NCI-H748 (cell line): ENCODE measurements at regions not wholly inside any gene's neighbourhood (a gene's known extent, or its start where the extent isn't known, plus 50 kb on each side); places are given as distances from the start of the nearest gene placed in this dataset.

Experiments used
- DNase-seq: peaks from one replicate; lab custom pipeline; 2025; ENCODE audit not compliant: unreplicated experiment; lab: John Stamatoyannopoulos, UW

DNA sequence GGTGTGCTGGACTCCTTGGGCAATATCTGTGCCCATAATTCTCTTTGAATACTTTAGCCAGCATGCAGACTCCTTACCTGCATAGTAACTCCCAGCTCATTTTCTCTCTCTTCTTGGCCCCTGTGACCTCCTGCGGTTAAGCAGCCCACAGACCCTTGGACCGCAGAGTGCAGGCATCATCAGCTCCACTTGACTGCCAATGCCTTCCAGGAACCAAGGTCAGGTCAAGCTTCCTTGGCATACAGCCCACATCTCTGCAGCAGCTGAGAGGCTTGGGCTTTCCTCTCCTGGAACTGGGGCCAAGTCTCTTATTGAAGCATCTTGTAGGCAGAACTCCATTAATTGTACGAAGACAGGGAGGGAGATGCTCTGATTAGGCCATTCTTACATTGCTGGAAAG is 130.1 kb upstream of the PIEZO2 start:
- no peak for DNase-seq

DNA sequence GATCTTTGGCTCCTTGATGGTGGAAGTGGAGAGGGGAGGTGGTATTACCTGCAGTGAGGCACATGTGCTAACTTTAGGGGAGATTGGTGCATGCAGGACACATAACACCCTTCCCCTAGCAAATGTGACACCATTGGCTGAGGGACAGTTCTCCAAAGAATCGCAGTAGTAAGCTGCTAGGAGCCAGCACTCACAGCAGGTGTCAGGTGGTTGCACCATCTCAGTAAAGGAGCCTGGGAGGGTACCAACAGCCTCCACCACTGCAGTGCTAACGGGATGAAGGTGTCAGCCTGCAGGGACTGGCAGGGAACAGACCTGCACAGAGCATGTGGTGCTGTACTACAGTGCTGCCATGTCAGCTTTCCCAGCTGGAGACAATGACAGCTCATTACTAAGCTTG is 127.3 kb upstream of the PIEZO2 start:
- no peak for DNase-seq

DNA sequence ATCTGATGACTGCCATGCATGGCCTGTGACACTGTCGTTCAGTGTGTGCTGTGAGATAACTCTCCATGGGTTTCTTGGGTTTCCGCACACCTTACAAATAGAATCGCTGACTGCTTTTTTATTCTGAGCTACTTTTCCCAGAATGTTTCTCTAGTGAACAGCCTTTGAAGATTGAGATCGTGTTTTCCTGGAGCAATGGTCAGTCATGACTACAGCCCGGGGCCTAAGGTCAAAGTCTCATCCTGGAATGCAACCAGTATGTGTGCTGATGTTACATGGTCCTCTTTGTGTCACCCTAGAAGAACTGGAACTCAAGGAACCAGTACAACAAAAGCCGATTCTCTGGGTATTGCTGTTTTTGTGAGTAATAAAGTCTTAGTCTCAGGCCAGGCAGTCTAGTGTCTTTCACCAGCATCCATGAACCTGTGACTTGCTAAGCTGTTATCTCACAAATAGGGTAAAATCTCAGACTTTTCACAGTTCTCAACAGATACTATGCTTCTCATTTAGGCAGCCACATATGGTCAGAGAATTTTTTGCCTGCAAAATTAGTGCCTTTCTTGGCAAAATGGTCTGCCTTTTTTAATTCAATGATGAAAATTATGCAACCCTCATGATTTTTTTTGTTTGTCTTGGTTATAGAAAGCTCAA is 124.9 kb upstream of the PIEZO2 start:
- DNase-seq, result no peak

- no peak for DNase-seq
Observed at GRCh38 chr18:11272516-11272915, 123.1 kb upstream of the PIEZO2 start.

DNA sequence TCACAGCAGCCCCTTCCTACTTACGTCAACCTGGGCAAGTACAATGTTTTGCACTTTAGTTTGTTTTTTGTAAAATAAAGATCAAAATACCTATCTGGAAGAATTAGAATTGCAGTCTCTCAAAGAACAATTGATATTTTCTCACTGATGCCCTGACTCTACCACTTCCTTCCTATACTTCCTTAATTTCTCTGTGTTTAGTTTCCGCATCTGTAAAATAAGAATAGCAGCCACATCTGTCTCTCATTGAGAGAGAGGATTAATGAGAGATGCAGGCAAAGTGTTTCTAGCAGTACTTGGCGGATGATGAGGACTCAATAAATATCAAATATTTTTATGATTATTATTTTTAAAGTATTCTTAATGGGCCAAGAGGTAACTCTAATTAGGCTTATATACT is 122.6 kb upstream of the PIEZO2 start:
- no peak for DNase-seq

GRCh38 chr18:11269257-11269656 is 119.9 kb upstream of the PIEZO2 start:
- no peak for DNase-seq

GRCh38 chr18:11268741-11269233 is 119.4 kb upstream of the PIEZO2 start:
- DNase-seq, result no peak

DNA sequence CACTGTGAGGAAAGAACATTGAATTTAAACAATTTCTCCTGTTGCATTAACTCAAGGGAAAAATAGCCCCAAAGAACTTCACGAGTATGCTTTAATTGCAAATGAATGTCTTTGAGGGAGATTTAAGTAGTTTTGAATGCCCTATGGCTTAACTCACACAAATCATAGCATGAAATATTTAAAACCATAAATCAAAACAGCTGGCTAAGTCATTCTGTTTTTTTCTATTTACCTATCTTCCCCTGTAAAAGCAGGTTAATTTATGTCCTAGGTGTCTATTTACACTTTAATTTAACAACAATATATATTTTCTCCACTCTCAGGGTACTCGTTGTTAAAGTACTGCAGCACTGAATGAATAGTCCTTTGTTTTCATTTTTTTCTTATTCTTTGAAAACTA is 118.8 kb upstream of the PIEZO2 start:
- DNase-seq, result no peak

DNA sequence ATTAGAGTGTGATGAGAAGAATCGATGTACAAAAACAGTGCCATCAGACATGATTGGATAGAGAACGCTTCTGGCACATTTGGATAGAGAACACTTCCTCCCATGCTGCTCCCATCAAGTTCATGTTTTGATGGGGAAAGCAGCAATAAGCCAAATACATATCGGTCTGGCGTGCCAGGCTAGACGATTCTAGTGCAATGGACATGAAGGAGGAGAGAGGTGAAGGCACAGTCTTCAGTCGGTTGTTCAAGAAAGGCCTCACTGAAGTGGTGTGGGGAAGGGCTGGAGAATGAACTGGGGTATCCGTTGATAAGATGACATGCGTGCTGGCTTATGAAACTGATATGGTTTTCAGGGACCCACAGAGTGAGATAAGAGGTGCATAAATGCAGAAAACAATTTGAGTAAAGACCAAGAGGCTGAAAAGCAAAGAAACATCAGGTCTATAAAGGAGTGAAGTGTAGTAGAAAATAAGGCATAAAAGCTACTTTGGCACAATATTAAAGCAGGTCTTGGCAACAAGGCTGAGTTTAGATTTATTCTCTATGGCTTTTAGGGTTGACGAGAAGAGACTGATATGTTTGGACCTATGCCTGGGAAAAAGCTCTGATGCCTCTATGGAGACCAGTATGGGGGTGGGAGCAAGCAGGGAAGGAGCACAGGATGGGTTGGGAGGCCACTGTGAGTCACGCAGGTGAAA is 117.6 kb upstream of the PIEZO2 start:
- DNase-seq, result no peak

DNA sequence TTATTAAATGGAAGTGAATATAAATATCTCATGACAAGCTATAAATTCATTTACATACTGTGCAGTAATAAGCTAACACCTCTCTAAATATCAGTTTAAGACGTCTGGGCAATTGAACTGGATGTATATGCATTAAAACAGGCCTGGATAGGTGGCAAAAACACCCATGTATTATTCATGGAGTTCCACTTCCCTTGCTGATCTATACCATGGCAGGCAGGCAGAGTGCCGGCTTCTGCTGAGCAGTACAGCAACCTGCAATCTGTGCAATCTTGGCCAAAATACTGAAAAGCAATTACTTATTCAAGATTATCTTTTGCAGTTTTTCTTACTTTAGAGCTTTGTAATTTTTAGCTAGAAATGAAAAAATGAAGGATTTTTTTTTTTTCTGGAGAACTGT is 112.1 kb upstream of the PIEZO2 start:
- DNase-seq, result no peak

DNA sequence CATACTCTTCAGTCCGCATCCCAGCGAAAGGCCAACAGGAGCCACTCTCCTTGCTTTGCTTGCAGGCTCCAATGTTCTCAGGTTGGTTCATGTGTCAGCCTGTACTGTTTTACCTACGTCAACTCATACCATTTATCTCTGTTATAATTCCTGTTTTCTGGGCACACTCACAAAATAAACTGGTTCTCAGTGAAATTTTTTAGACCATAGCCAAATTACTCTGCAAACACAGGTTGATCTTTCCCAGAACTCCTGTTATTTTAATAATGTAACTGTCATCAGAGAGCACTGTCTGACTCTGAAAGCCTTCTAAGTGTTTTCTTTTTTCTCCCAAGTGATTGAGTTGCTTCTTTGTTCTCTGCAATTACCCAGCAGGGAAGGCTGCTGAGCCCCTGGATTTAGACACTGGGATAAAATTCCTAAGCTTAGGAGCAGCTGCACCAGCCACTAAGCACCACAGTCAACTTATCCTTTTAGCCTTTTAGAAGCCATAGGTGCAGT is 111.6 kb upstream of the PIEZO2 start:
- no peak for DNase-seq

DNA sequence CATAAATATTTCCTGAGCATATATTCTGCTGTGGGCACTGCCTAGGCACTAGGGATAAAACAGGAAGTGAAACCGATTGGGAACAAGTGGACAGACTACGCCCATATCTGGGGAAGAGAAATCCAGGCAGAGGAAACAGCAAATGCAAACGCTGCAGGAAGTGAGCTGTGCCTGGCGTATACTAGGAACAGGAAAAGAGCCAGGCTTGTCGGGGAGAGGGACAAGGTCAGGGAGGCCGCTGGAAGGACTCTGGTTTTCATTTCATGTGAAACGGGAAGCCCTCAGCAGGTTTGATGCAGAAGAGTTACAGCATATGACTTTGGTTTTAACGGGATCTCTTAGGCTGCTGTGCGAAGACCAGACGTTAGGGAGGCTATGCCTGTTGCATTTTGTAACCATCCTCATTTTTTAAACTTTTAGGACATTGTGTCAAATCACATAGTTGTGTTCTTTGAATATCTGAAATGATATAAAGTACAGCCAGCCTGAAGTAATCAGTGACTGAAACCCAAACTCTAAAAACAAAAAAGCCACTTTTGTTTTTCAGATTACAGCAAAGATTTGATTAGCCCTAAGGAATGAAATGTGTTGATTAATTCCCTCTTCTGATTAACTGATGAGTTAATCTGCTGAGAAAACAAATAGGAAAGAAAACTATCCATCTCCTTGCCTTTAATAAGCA is 110.2 kb upstream of the PIEZO2 start:
- no peak for DNase-seq

- no peak for DNase-seq
Observed at GRCh38 chr18:11258039-11258610, 108.8 kb upstream of the PIEZO2 start.

- DNase-seq, result no peak
Observed at GRCh38 chr18:11256251-11256650, 106.9 kb upstream of the PIEZO2 start.

GRCh38 chr18:11251891-11252270 is 102.5 kb upstream of the PIEZO2 start:
- DNase-seq, result no peak

DNA sequence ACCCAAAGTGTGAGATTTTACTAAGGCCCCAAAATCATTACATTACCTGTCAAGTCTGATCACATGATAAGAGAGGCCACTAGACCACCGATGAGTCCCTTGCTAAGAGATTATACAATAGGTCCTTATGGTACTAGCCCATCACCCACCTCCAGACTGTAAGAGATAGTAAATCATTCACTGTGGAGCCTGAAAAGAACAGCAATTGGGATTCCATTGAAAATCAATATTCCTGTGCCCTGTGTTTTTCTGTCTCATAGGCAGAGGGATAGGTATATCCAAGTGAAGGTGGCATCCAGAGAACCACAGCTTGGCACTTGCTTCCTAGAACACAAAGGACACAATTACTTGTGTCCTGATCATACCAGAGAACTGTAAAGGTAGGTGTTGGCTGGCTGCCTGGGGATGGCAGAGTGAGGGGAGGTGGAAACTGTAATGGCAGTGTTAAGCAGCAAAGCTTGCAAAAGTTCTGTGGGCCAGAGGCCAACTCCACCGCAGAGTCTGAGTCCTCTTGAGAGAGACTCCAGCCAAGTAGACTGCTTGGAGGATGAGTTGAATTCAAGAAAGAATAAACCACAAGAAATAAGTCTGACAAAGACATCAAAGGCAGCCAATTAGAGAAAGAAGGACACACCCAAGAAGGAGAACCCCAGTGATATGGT is 102.0 kb upstream of the PIEZO2 start:
- DNase-seq, result no peak

DNA sequence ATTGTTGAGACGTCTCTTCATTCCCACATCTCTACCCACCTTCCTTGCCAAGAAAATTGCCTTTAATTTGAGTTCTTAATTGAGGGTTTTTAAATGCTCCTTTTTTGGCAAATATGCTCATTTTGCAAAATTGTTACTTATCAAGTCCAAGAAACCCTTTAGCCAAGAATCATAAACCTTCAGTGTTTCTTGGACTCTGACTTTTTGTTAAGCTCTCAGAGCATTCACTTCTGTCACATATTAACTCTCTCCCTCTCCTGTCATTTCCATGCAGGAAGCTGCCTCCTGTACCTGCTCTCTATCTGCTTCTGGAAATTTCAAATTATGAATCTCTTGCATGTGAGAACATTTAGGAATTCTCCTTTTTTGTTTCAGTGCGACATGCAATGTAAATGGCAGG is 100.0 kb upstream of the PIEZO2 start:
- DNase-seq, result no peak

GRCh38 chr18:11247381-11247970 is 98.1 kb upstream of the PIEZO2 start:
- no peak for DNase-seq

DNA sequence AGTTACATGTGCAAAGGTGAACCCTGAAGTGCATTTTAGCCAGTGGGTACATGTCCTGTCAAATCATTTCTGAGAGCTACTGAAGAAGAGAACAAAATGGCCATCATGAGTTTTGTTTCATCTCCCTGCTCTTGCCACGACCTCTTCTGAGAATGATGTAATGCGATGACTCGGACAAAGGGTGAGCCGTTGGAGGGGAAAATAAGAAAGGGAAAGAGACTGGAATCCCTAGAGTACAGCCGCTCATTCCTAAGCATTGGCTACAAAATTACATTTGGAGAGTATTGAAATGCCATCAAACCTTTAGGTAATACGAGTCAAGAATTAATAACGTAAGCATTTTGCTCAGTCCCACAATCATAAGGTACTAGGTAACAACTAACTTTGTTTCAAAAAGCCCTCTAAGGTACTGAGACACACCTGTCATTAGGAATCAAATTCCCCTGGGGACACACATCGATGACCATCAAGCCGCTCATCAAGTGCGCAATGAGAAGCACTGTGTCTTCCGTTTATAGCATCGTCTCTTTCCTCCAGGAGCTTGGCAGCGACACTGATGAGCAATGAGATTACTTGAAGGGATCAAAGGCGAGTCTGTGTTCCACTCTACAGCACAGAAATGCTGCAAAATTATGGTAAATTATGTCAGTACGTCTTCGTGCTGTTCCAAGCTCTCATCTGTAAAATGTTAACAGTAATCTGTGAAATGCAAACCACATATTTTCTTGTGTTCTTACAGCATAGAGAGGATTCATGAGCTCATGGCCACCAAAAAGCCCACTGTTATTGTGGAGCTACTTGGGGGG is 97.3 kb upstream of the PIEZO2 start:
- no peak for DNase-seq

- DNase-seq, result no peak
Observed at GRCh38 chr18:11245879-11246278, 96.5 kb upstream of the PIEZO2 start.
